Lower leg skin (tissue), 3 donors: ENCODE measurements at regions not wholly inside any gene's neighbourhood (a gene's known extent, or its start where the extent isn't known, plus 50 kb on each side); places are given as distances from the start of the nearest gene placed in this dataset.

Source experiments
- CTCF ChIP-seq, 3 donors: fragments of 450-650 bp; IDR thresholded peaks; one replicate each; pipeline ENCODE4 v1.5.1; 2016; ENCODE audit warnings: antibody characterized with exemption in 3 of 3, mild to moderate bottlenecking in 3 of 3, moderate library complexity in 2 of 3
- POLR2A ChIP-seq, 2 donors: fragments of 450-650 bp; IDR thresholded peaks; one replicate each; pipeline ENCODE4 v1.6.1; 2016 to 2017; ENCODE audit warnings: antibody characterized with exemption in 2 of 2, mild to moderate bottlenecking in 1 of 2, moderate library complexity in 1 of 2

GRCh38 chr13:61485128-61485765 is 69.6 kb upstream of the PCDH20 start:
- TF ChIP-seq POLR2A (IDR thresholded peaks at IDR 0.05) (no peak), CTCF (IDR thresholded peaks at IDR 0.05) (no peak)
